Amygdala (tissue), 56 donors: ENCODE measurements at regions not wholly inside any gene's neighbourhood (a gene's known extent, or its start where the extent isn't known, plus 50 kb on each side); places are given as distances from the start of the nearest gene placed in this dataset.

Experiments used
- DNase-seq, 56 donors: peaks; one replicate each; lab custom pipeline; 2025; lab: John Stamatoyannopoulos, UW

DNA sequence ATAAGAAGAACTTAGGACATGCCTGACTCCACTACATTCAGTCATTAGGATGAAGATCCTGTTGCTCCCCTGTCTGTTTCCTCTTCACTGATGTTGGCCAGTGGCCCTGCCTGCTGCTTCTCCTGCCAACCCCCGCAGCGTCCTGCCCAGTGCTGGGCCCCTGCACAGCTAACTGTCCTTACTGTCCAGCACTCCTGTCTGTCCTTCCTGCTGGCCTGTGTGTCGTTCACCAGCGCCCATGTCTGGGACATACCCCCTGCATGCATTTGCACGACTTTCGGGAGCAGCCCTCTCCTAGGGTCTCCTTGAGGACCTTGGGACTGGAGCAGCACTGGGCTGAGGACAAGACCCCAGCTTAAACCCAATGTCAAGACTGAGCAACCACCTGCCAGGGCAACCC is 547.6 kb downstream of the BNC2 start:
- DNase-seq: no peak

DNA sequence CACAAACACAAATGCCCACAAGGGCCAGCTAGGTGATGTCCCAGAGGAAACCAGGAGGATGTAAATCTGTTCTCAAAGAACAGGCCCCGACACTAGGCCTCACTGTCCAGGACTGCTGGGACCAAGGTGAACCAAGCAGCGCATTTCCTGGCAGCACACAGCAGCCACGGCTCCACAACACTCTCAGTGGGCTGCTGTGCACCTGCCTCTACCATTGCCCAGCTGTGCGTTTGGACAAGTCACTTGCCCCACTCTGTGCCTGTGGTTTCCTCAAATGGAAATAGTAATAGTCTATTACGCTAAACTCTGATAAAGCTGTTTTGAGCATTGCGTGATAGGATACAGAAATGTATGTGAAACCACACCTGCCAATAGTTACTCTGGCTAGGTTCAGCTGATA is 544.5 kb downstream of the BNC2 start:
- no peak for DNase-seq

- DNase-seq: no peak
Measured at GRCh38 chr9:16328349-16328748, 542.1 kb downstream of the BNC2 start.

GRCh38 chr9:16329671-16330113 is 540.8 kb downstream of the BNC2 start:
- no peak for DNase-seq

GRCh38 chr9:16331031-16331430 is 539.4 kb downstream of the BNC2 start:
- DNase-seq: no peak

DNA sequence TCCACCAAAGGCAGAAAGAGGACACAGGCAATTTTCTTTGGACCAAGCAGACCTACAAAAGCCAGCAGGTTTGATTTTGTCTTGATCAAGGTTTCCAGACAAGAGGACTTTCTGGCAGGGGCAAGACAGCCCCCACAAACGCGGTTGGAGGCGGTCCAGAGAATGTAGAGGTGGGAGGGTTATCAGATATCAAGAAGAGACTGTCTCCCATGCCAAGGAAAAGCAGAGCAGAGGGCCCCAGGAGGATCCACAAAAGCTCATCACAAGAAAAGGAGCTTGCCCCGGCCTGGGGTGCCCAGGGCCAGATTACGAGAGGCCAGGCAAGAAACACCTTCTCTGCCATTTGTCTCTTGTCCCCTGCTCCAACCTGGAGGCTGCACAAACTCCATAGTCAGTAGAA is 538.9 kb downstream of the BNC2 start:
- no peak for DNase-seq

GRCh38 chr9:16333691-16334090 is 536.8 kb downstream of the BNC2 start:
- DNase-seq: peak in 5 of 56 donors; percentile 5 to 17 (median 9)

GRCh38 chr9:16335788-16336580 is 534.5 kb downstream of the BNC2 start:
- DNase-seq: no peak

GRCh38 chr9:16336833-16337232 is 533.6 kb downstream of the BNC2 start:
- DNase-seq: no peak

GRCh38 chr9:16337322-16338029 is 533.0 kb downstream of the BNC2 start:
- no peak for DNase-seq

DNA sequence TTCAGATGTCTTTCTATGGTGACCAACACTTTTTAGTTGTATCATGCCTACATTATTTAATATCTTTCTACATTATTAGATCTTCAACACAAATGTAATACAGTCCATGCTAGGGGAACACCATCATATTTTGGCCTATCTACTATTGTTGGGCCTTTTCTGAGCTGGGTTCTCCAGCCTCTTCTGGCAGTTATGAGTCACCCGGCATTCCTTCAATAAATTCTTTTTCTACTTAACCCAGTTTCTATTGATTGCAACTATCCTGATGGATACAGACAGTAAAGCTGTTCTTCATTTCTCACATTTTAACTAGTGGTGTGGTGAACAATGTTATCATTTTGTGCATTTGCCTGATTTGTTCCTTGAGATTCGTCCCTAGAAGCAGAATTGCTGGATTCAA is 529.3 kb downstream of the BNC2 start:
- no peak for DNase-seq

DNA sequence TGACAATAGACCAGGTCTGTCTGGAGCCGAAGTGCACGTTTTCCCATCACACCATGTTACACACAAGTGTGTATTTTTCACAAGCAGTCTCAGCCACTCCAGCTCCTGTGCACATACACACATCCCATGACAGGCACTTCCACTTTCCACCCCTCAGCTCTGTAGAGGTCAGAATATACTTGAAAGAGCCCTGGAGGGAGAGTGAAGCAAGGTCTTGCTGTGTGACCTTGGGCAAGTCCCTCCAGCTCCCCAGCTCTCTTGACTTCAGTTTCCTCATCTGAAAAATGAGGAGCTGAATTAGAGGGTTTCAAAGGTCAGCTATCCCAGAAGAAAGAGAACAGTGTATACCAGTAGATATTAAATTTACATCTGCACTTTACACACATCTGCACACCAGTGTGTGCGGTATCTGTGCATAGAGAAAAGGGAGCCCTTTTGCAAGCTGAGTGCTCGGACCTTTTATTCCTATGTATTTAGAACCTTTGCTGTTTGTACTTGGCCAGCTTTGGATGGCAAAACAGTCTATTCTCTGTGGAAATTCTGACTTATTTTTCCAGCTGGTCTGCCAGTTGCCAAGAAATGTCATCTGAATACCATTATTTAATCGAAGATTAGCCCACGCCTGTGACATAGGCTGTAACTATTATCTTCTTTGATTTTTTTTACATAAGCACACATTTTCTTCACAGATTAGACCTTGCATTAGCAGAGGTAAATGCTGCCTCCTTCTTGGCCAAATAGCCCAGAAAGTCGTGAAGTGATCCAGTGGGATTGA is 528.0 kb downstream of the BNC2 start:
- no peak for DNase-seq

DNA sequence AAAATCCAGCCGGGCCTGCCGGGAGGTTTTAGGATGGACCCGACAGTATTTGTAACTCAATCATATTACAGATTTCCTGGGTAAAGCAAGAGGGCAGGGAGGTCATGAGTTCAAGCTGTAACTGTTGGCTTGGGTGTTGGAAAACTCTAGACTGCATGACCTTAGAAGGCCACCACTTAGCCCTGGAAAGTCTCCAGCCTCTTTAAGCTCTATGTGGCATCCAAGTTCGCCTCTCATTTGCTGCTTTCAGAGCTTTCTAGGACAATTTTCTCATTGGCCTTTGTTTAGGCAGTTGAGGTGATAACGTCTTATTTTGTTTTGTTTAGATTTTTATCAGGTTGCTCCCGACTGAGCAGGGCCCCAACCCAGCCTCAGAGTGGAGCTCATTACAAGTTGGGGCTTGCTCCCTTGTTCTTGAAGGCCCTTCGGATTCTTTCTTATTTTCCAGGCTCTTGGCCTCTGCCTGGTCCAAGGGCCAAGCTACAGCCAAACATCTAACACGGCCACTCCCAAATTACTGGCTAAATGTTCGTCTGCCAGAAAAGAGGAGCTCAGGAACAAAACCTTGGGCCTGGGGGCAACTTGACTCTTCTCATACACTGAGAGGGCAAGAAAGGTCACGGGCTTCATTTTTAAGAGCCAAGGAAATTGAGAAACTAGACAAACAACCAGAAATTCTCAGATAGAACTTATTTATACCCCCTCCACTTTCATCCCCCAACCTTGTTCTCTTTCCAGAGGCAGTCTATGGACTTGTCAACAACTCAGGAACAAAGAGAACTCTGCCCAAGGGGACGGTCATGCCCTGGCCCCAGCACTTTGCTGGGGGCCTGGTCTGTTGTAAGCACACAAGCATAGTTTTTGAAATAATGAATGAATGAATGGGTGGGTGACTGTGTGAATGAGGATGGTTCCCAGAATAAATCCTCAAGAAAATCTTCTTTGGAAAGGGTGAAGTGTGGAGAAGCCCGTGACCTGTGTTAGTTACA is 526.9 kb downstream of the BNC2 start:
- DNase-seq: no peak

DNA sequence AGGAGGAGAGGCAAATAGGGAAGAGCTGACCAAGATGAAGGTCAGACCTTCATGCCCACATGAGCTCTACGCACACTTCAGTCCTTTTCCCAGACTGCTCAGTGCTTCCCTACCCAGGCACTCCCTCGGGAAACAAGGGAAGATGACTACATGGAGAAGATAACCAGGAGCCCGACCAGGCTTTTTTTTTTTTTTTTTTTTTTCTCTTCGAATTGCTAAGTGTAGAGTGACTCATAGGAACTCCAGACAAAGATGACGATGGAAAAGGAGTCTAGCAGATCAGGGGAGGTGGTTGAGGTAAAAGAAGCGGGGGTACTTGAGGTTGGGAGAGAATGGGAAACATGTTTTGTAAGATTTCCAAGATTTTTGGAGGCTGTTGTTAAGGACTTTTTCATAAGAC is 526.1 kb downstream of the BNC2 start:
- no peak for DNase-seq

DNA sequence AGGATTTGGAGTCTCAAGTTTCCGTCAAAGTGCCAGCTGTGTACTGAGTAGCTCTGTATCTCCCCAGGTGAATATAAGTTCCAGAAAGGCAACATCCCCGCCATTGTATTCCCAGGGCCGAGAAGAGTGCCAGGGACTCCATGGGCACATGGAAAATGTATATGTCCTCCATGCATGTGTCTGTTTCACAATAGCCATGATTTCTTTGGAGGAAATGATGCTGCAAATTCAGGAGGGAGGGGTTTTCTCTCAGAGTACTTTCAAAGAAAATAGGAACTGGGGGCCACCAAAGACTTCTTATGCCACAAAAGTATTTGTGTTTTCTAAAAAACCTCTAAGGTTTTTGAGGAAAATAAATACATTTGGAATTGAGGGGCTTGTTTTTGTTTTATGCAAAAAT is 524.6 kb downstream of the BNC2 start:
- no peak for DNase-seq

DNA sequence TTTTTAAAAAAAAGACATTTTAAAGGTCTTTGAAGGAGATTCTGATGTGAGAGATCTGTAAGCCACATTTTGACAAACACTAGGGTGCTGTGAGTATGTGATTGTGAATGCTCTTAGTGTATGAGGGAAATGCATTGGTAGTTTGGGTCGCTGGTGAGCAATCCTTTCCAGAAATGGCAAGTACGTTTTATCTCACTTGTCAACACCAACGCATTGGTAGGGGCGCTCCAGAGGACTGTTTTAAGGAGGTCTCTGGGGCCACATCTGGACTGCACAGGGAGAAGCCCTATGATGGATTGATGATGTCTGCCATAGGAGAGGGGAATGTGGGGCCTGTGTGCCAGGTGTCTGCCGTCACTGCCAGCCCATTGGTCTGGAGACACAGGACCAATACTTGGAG is 522.6 kb downstream of the BNC2 start:
- no peak for DNase-seq

DNA sequence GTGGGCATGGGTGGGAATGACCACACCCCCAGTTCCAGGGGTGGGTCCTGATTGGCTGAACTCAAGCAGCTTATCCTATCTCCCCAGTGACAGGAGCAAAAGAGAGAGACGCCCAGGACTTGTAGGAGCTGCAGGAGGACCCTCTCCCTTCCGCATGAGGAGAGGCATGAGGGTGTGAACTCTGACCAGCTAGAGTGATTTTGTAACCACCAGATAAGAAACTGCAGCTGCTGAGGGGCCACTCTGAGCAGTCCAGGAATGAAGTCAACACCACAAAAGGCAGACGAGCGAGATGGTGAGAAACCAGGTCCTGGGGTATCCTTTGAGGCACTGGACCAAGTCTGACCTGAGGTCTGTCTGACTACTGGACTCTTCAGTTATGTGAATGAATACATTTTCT is 521.9 kb downstream of the BNC2 start:
- no peak for DNase-seq

- DNase-seq: no peak
Measured at GRCh38 chr9:16352251-16352650, 518.2 kb downstream of the BNC2 start.

GRCh38 chr9:16352791-16353401 is 517.6 kb downstream of the BNC2 start:
- no peak for DNase-seq
